MCF 10A (cell line): ENCODE measurements at regions not wholly inside any gene's neighbourhood (a gene's known extent, or its start where the extent isn't known, plus 50 kb on each side); places are given as distances from the start of the nearest gene placed in this dataset.

Experiments used
- BruUV-seq: library from RNA; stranded (reverse); fragments of 400-500 nt; replicated peaks from 2 replicates; lab custom pipeline; 2021; lab: Mats Ljungman, UMichigan
- CTCF ChIA-PET: fragments of 300-600 bp; sonication (Branson Sonifier 250); formaldehyde crosslinking; extraction: SDS; loops from one replicate; lab custom pipeline; 2021; ENCODE audit warnings: antibody characterized with exemption, inconsistent platforms; lab: Yijun Ruan, JAX
- POLR2A ChIA-PET: fragments of 300-600, 350-650 bp; sonication (Branson Sonifier 250); formaldehyde crosslinking; extraction: SDS; loops from one replicate; lab custom pipeline; 2020; ENCODE audit warnings: antibody characterized with exemption, inconsistent platforms; lab: Yijun Ruan, JAX
- DNase-seq: peaks from one replicate; pipeline ENCODE4 v3.0.0-alpha.2; 2018; ENCODE audit not compliant: unreplicated experiment
- H3K27ac Mint-ChIP-seq: one replicate; pipeline ENCODE4 v1.8.0; 2022; ENCODE audit warnings: mild to moderate bottlenecking, low read depth, mixed read lengths; ENCODE audit not compliant: unreplicated experiment
- H3K27me3 Mint-ChIP-seq: one replicate; pipeline ENCODE4 v1.8.0; 2022; ENCODE audit warnings: mixed read lengths; ENCODE audit not compliant: insufficient read depth, unreplicated experiment
- H3K36me3 Mint-ChIP-seq: one replicate; pipeline ENCODE4 v1.8.0; 2022; ENCODE audit warnings: mild to moderate bottlenecking, moderate library complexity, mixed read lengths; ENCODE audit not compliant: insufficient read depth, unreplicated experiment
- H3K4me1 Mint-ChIP-seq: one replicate; pipeline ENCODE4 v1.8.0; 2022; ENCODE audit warnings: mixed read lengths; ENCODE audit not compliant: insufficient read depth, unreplicated experiment
- H3K4me3 Mint-ChIP-seq: one replicate; pipeline ENCODE4 v1.8.0; 2022; ENCODE audit warnings: mild to moderate bottlenecking, moderate library complexity, mixed read lengths; ENCODE audit not compliant: unreplicated experiment
- H3K9me3 Mint-ChIP-seq: one replicate; pipeline ENCODE4 v1.8.0; 2022; ENCODE audit warnings: mixed read lengths; ENCODE audit not compliant: unreplicated experiment
- CTCF ChIP-seq: fragments of 200-600 bp; IDR thresholded peaks from one replicate; pipeline ENCODE4 v1.8.0; 2022; ENCODE audit warnings: antibody characterized with exemption, mild to moderate bottlenecking; ENCODE audit not compliant: unreplicated experiment
- intact Hi-C: fragments of 100-400 bp; cut with micrococcal nuclease; formaldehyde crosslinking; loops from 2 replicates; pipeline ENCODE4 v1.14.1; 2022

GRCh38 chr15:92232317-92232716 lies 161.4 kb upstream of the ST8SIA2 start:
- intact Hi-C loops: no loop called here
- Mint-ChIP-seq H3K4me1 (no peaks in the 10 kb centered on the region), H3K4me3 (no peak overlapping the region), H3K27ac (no peak overlapping the region), H3K9me3 (no peaks in the 10 kb centered on the region), H3K27me3 (peaks cover 44% of the 10 kb centered on the region), H3K36me3 (no peaks in the 10 kb centered on the region)
- no TSS peak for BruUV-seq
- ChIA-PET CTCF (no interaction called here), POLR2A (no interaction called here)
- TF ChIP-seq CTCF: no peak
- no peak for DNase-seq

GRCh38 chr15:92232876-92233275 lies 160.8 kb upstream of the ST8SIA2 start:
- TF ChIP-seq CTCF: no peak
- no peaks in the 10 kb centered on the region for H3K36me3 Mint-ChIP-seq
- CTCF ChIA-PET: interaction anchor here (0.6 kb wide), 1 partner anchor 37 kb away, joined by 3 read pairs; no protein-coding TSS in a partner anchor
- intact Hi-C loops: no loop called here
- no peak for DNase-seq
- POLR2A ChIA-PET: no interaction called here
- no TSS peak for BruUV-seq
- H3K27ac Mint-ChIP-seq: no peak overlapping the region
- no peaks in the 10 kb centered on the region for H3K4me1 Mint-ChIP-seq
- H3K27me3 Mint-ChIP-seq: peaks cover 50% of the 10 kb centered on the region
- no peak overlapping the region for H3K4me3 Mint-ChIP-seq
- H3K9me3 Mint-ChIP-seq: no peaks in the 10 kb centered on the region

GRCh38 chr15:92243227-92243626 lies 150.5 kb upstream of the ST8SIA2 start:
- no peaks in the 10 kb centered on the region for H3K4me1 Mint-ChIP-seq
- H3K27me3 Mint-ChIP-seq: peaks cover 54% of the 10 kb centered on the region
- DNase-seq: no peak
- no peak for TF ChIP-seq CTCF
- BruUV-seq: no TSS peak
- CTCF ChIA-PET: no interaction called here
- no peak overlapping the region for H3K4me3 Mint-ChIP-seq
- POLR2A ChIA-PET: no interaction called here
- intact Hi-C loops: no loop called here
- H3K9me3 Mint-ChIP-seq: no peaks in the 10 kb centered on the region
- no peaks in the 10 kb centered on the region for H3K36me3 Mint-ChIP-seq
- no peak overlapping the region for H3K27ac Mint-ChIP-seq

- Mint-ChIP-seq H3K4me3 (no peak overlapping the region), H3K4me1 (no peaks in the 10 kb centered on the region), H3K9me3 (no peaks in the 10 kb centered on the region), H3K27ac (no peak overlapping the region), H3K27me3 (peaks cover 69% of the 10 kb centered on the region), H3K36me3 (no peaks in the 10 kb centered on the region)
- CTCF ChIA-PET: no interaction called here
- no TSS peak for BruUV-seq
- intact Hi-C loops: no loop called here
- POLR2A ChIA-PET: no interaction called here
- no peak for DNase-seq
- TF ChIP-seq CTCF: no peak
Measured at GRCh38 chr15:92244703-92245102, 149.0 kb upstream of the ST8SIA2 start.
